B cell (primary cell): ENCODE measurements at regions not wholly inside any gene's neighbourhood (a gene's known extent, or its start where the extent isn't known, plus 50 kb on each side); places are given as distances from the start of the nearest gene placed in this dataset.

Source experiments
- ATAC-seq: fragments of 200-7000 bp; cut with Tn5 transposase; one replicate; pipeline ENCODE4 v1.10.0; 2021; ENCODE audit warnings: low read depth, mild to moderate bottlenecking, moderate number of reproducible peaks, moderate library complexity
- CTCF ChIA-PET: fragments of 350-600 bp; sonication (Branson Sonifier 250); formaldehyde crosslinking; loops from one replicate; lab custom pipeline; 2021; ENCODE audit warnings: antibody characterized with exemption, inconsistent platforms; lab: Charles Lee
- POLR2A ChIA-PET: fragments of 350-600 bp; sonication (Branson Sonifier 250); formaldehyde crosslinking; loops from one replicate; lab custom pipeline; 2021; ENCODE audit warnings: antibody characterized with exemption; lab: Charles Lee
- DNase-seq: peaks from one replicate; pipeline ENCODE4 v3.0.0; 2013
- H2AFZ ChIP-seq: 2 replicates; pipeline ENCODE4 v1.6.1; 2012; ENCODE audit warnings: mild to moderate bottlenecking, low read depth, low read length; ENCODE audit not compliant: insufficient read depth, poor library complexity, severe bottlenecking
- H3K27ac ChIP-seq, 2 donors: 1 replicate in 1 of 2; 2 replicates in 1 of 2; pipeline ENCODE4 v1.5.1; 2012 to 2013; ENCODE audit warnings: low read length in 2 of 2, mild to moderate bottlenecking in 2 of 2, moderate library complexity in 1 of 2
- H3K27me3 ChIP-seq, 4 experiments: fragments of 200-600 bp in 1 of 4; sonication (generic) in 1 of 4; replicated peaks in 1 of 4; 1 replicate in 2 of 4; 2 replicates in 2 of 4; pipeline versions ENCODE4 v1.6.1 to v1.7.0; 2013 to 2016; ENCODE audit warnings: low read length in 3 of 4, mild to moderate bottlenecking in 2 of 4, mixed read lengths in 1 of 4, moderate library complexity in 1 of 4; ENCODE audit not compliant: insufficient read depth in 4 of 4, control insufficient read depth in 3 of 4; ENCODE audit errors: control extremely low read depth in 1 of 4
- H3K36me3 ChIP-seq, 2 experiments: replicated peaks in 1 of 2; 1 replicate in 1 of 2; 2 replicates in 1 of 2; pipeline versions ENCODE4 v1.6.1 to v1.7.1; 2013; ENCODE audit warnings: low read length in 1 of 2; ENCODE audit not compliant: insufficient read depth in 2 of 2, control insufficient read depth in 1 of 2; ENCODE audit errors: control extremely low read depth in 1 of 2, extremely low read depth in 1 of 2
- H3K4me1 ChIP-seq, 2 donors: fragments of 200-600 bp in 1 of 2; sonication (generic) in 1 of 2; 1 replicate in 1 of 2; 2 replicates in 1 of 2; pipeline versions ENCODE4 v1.5.1 to v1.6.1; 2013 to 2017; ENCODE audit warnings: low read length in 2 of 2; ENCODE audit not compliant: control insufficient read depth in 2 of 2, insufficient read depth in 2 of 2
- H3K4me2 ChIP-seq: replicated peaks from 2 replicates; pipeline ENCODE3; 2012; ENCODE audit warnings: mild to moderate bottlenecking, low read depth, low read length; ENCODE audit not compliant: poor library complexity, severe bottlenecking
- H3K4me3 ChIP-seq, 5 experiments: fragments of 200-600 bp in 1 of 5; sonication (generic) in 1 of 5; 1 replicate in 3 of 5; 2 replicates in 2 of 5; pipeline versions ENCODE4 v1.5.1 to v1.7.0; 2011 to 2016; ENCODE audit warnings: low read length in 4 of 5, mild to moderate bottlenecking in 4 of 5, low read depth in 2 of 5, control low read depth in 1 of 5, moderate library complexity in 1 of 5; ENCODE audit not compliant: insufficient read depth in 1 of 5; ENCODE audit errors: control extremely low read depth in 1 of 5, extremely low read depth in 1 of 5
- H3K79me2 ChIP-seq: fragments of 200-600 bp; sonication (generic); one replicate; pipeline ENCODE4 v1.6.0; 2016; ENCODE audit warnings: low read length; ENCODE audit not compliant: control insufficient read depth, insufficient read depth
- H3K9ac ChIP-seq: fragments of 200-600 bp; sonication (generic); 2 replicates; pipeline ENCODE4 v1.6.1; 2017; ENCODE audit warnings: mild to moderate bottlenecking, low read length, moderate library complexity
- H3K9me3 ChIP-seq, 3 donors: one replicate each; pipeline versions ENCODE4 v1.6.1 to v1.7.1; 2013; ENCODE audit warnings: low read length in 2 of 3; ENCODE audit not compliant: control insufficient read depth in 2 of 3, insufficient read depth in 1 of 3; ENCODE audit errors: control extremely low read depth in 1 of 3
- H4K20me1 ChIP-seq: 2 replicates; pipeline ENCODE4 v1.6.0; 2012; ENCODE audit warnings: mild to moderate bottlenecking, low read length; ENCODE audit not compliant: insufficient read depth, control insufficient read depth, poor library complexity, severe bottlenecking
- H3K27ac Mint-ChIP-seq: one replicate; pipeline ENCODE4 v1.8.0; 2021; ENCODE audit warnings: mixed read lengths
- H3K27me3 Mint-ChIP-seq: one replicate; pipeline ENCODE4 v1.8.0; 2021; ENCODE audit warnings: mixed read lengths
- H3K4me1 Mint-ChIP-seq: one replicate; pipeline ENCODE4 v1.8.0; 2021; ENCODE audit warnings: mixed read lengths
- H3K4me3 Mint-ChIP-seq: one replicate; pipeline ENCODE4 v1.8.0; 2021; ENCODE audit warnings: mixed read lengths
- H3K9me3 Mint-ChIP-seq: one replicate; pipeline ENCODE4 v1.8.0; 2022; ENCODE audit warnings: mixed read lengths; ENCODE audit not compliant: insufficient read depth
- CTCF ChIP-seq: fragments of 200-600 bp; IDR thresholded peaks from one replicate; pipeline ENCODE4 v1.8.0; 2022; ENCODE audit warnings: antibody characterized with exemption, mild to moderate bottlenecking
- EZH2 ChIP-seq: IDR thresholded peaks from 2 replicates; pipeline ENCODE4 v1.6.1; 2012; ENCODE audit warnings: borderline replicate concordance, low read depth, mild to moderate bottlenecking, moderate library complexity, low read length; ENCODE audit not compliant: insufficient read depth, poor library complexity, severe bottlenecking
- WGBS: methylation state at CpG from one replicate; pipeline ENCODE4 v1.1.5; 2013; ENCODE audit warnings: missing lambda C conversion rate; ENCODE audit not compliant: insufficient coverage; 5-methylcytosine and 5-hydroxymethylcytosine counted together
- intact Hi-C: fragments of 100-400 bp; cut with micrococcal nuclease; formaldehyde crosslinking; loops from one replicate; pipeline ENCODE4 v1.10.0; 2022

GRCh38 chr13:73401769-73402168 lies 343.0 kb downstream of the KLF5 start:
- ChIA-PET POLR2A (no interaction called here), CTCF (no interaction called here)
- Mint-ChIP-seq H3K27me3 (no peaks in the 10 kb centered on the region), H3K4me3 (no peak overlapping the region), H3K27ac (no peak overlapping the region), H3K9me3 (no peaks in the 10 kb centered on the region), H3K4me1 (no peaks in the 10 kb centered on the region)
- Histone ChIP-seq H4K20me1 (no peaks in the 10 kb centered on the region), H3K4me2 (no peak overlapping the region), H3K79me2 (no peaks in the 10 kb centered on the region), H3K4me1 (no peaks in the 10 kb centered on the region), H3K9me3 (no peaks in the 10 kb centered on the region), H3K27ac (no peak overlapping the region), H2AFZ (no peak overlapping the region), H3K27me3 (no peaks in the 10 kb centered on the region), H3K9ac (no peak overlapping the region), H3K36me3 (no peaks in the 10 kb centered on the region), H3K4me3 (no peak overlapping the region)
- no peak for TF ChIP-seq CTCF
- TF ChIP-seq EZH2 = no peak
- ATAC-seq = no peak
- intact Hi-C loops = no loop called here
- no CpG with 5 or more reads among the region's 2 CpGs for WGBS
- DNase-seq = no peak

- intact Hi-C loops = no loop called here
- H3K9ac ChIP-seq = no peak overlapping the region
- H3K27me3 Mint-ChIP-seq = no peaks in the 10 kb centered on the region
- no peaks in the 10 kb centered on the region for H3K79me2 ChIP-seq
- no peak overlapping the region for H3K27ac Mint-ChIP-seq
- no peak overlapping the region for H3K4me2 ChIP-seq
- ATAC-seq (no peak), DNase-seq (no peak)
- no peak overlapping the region for H2AFZ ChIP-seq
- H3K27ac ChIP-seq = no peak overlapping the region
- no peaks in the 10 kb centered on the region for H3K27me3 ChIP-seq
- ChIA-PET CTCF (no interaction called here), POLR2A (no interaction called here)
- H4K20me1 ChIP-seq = no peaks in the 10 kb centered on the region
- no peaks in the 10 kb centered on the region for H3K9me3 Mint-ChIP-seq
- no peaks in the 10 kb centered on the region for H3K4me1 ChIP-seq
- H3K4me1 Mint-ChIP-seq = no peaks in the 10 kb centered on the region
- H3K4me3 Mint-ChIP-seq = no peak overlapping the region
- no peaks in the 10 kb centered on the region for H3K9me3 ChIP-seq
- no peak overlapping the region for H3K4me3 ChIP-seq
- H3K36me3 ChIP-seq = no peaks in the 10 kb centered on the region
- whole genome bisulfite sequencing = 93% methylated on average over 5 of the region's 10 CpGs
- TF ChIP-seq CTCF = no peak
- TF ChIP-seq EZH2 = no peak
These were observed 340.8 kb downstream of the KLF5 start for GRCh38 chr13:73399347-73400216.
